ENCODE measurements at regions not wholly inside any gene's neighbourhood (a gene's known extent, or its start where the extent isn't known, plus 50 kb on each side); places are given as distances from the start of the nearest gene placed in this dataset.

- TF ChIP-seq CBFB (CRISPR knock-in tag; IDR thresholded peaks at IDR 0.05) (no peak), TARDBP (CRISPR knock-in tag; IDR thresholded peaks at IDR 0.05) (no peak), ZNF570 (CRISPR knock-in tag; IDR thresholded peaks at IDR 0.05; ENCODE audit: borderline replicate concordance) (no peak), ZNF619 (CRISPR knock-in tag; IDR thresholded peaks at IDR 0.05) (no peak), ZNF747 (CRISPR knock-in tag; IDR thresholded peaks at IDR 0.05; ENCODE audit: borderline replicate concordance) (no peak), NFYC (CRISPR knock-in tag; IDR thresholded peaks at IDR 0.05) (no peak), FOSL1 (CRISPR knock-in tag; IDR thresholded peaks at IDR 0.05; ENCODE audit: borderline replicate concordance) (no peak), LBX2 (CRISPR knock-in tag; IDR thresholded peaks at IDR 0.05; ENCODE audit: borderline replicate concordance) (no peak)
Observed at GRCh38 chr10:57786331-57786730, 481.4 kb downstream of the IPMK start (continued).

- Histone ChIP-seq H3K27ac (ENCODE audit: extremely low read length, insufficient read depth, low read length) (no peak overlapping the region), H3K79me2 (ENCODE audit: insufficient read depth, low read length) (no peaks in the 10 kb centered on the region), H3K36me3 (replicated peaks in 1 of 2; ENCODE audit: control insufficient read depth in 1 of 2, insufficient read depth in 2 of 2, low read length in 2 of 2) (no peaks in the 10 kb centered on the region), H2AFZ (ENCODE audit: low read length) (no peak overlapping the region), H3K4me1 (ENCODE audit: insufficient read depth, low read length) (no peaks in the 10 kb centered on the region), H3K4me3 (replicated peaks in 1 of 3; ENCODE audit: insufficient read depth in 1 of 3, low read depth in 2 of 3, low read length in 3 of 3) (no peak overlapping the region), H4K20me1 (ENCODE audit: insufficient read depth, low read length) (no peaks in the 10 kb centered on the region), H3K9me3 (ENCODE audit: low read length) (peaks cover 6% of the 10 kb centered on the region; the same call in 1 of the 2 replicates), H3K9ac (ENCODE audit: insufficient read depth, low read depth, low read length) (no peak overlapping the region), H3K4me2 (ENCODE audit: low read depth, low read length) (no peak overlapping the region), H3K27me3 (ENCODE audit: control insufficient read depth in 1 of 2, insufficient read depth in 2 of 2, low read length in 2 of 2) (no peaks in the 10 kb centered on the region)
- intact Hi-C loops (cut with micrococcal nuclease; ENCODE audit: unreplicated experiment), result no loop called here
- POLR2A ChIA-PET, result no interaction called here
- WGBS (ENCODE audit: low lambda C conversion rate), result 8% methylated on average over 1 of the region's 2 CpGs
- no peak for FAIRE-seq
- no TSS peak for BruUV-seq (replicated peaks)
- in situ Hi-C loops (cut with HindIII; ENCODE audit: extremely low pct_ligation_motif_present, low pct_unique_long_range_greater_than_20kb), result no loop called here
- TF ChIP-seq ZNF83 (CRISPR knock-in tag; IDR thresholded peaks at IDR 0.05; ENCODE audit: borderline replicate concordance) (no peak), ZNF678 (CRISPR knock-in tag; IDR thresholded peaks at IDR 0.05) (no peak), ZC3H4 (CRISPR knock-in tag; IDR thresholded peaks at IDR 0.05; ENCODE audit: borderline replicate concordance) (no peak), MED8 (CRISPR knock-in tag; IDR thresholded peaks at IDR 0.05; ENCODE audit: insufficient replicate concordance) (no peak), PCBP1 (IDR thresholded peaks at IDR 0.05; ENCODE audit: borderline replicate concordance, low read depth, low read length) (no peak), TFE3 (CRISPR knock-in tag; IDR thresholded peaks at IDR 0.05) (no peak)
- DNase-seq (ENCODE audit: low spot score), result no peak
- ATAC-seq, result no peak
- CTCF ChIA-PET (ENCODE audit: low intra/inter-chr PET ratio, low total read pairs), result no interaction called here
Observed at GRCh38 chr10:57785546-57785945, 482.1 kb downstream of the IPMK start.

All from HepG2 (cell line).